CD14-positive monocyte (primary cell): ENCODE measurements at regions not wholly inside any gene's neighbourhood (a gene's known extent, or its start where the extent isn't known, plus 50 kb on each side); places are given as distances from the start of the nearest gene placed in this dataset.

ENCODE experiments used
- DNase-seq, 3 donors: peaks; one replicate each; pipeline ENCODE4 v3.0.0-alpha.2; 2011 to 2022
- H2AFZ ChIP-seq: 2 replicates; pipeline ENCODE4 v1.6.0; 2012; ENCODE audit warnings: mild to moderate bottlenecking, low read depth, low read length, inconsistent platforms; ENCODE audit not compliant: insufficient read depth, poor library complexity, severe bottlenecking
- H3K27ac ChIP-seq, 2 donors: 1 replicate in 1 of 2; 2 replicates in 1 of 2; pipeline ENCODE4 v1.5.1; 2012 to 2013; ENCODE audit warnings: low read length in 2 of 2, control low read depth in 1 of 2, inconsistent platforms in 1 of 2, low read depth in 1 of 2, mild to moderate bottlenecking in 1 of 2
- H3K27me3 ChIP-seq, 2 donors: one replicate each; pipeline versions ENCODE4 v1.6.0 to v1.6.1; 2011 to 2013; ENCODE audit warnings: low read length in 2 of 2; ENCODE audit not compliant: control insufficient read depth in 2 of 2, insufficient read depth in 2 of 2
- H3K36me3 ChIP-seq, 2 donors: replicated peaks in 1 of 2; 1 replicate in 1 of 2; 2 replicates in 1 of 2; pipeline versions ENCODE4 v1.5.1 to v1.6.1; 2012 to 2013; ENCODE audit warnings: low read length in 2 of 2, control low read depth in 1 of 2, inconsistent platforms in 1 of 2, mild to moderate bottlenecking in 1 of 2; ENCODE audit not compliant: insufficient read depth in 2 of 2, control insufficient read depth in 1 of 2
- H3K4me1 ChIP-seq, 2 donors: 1 replicate in 1 of 2; 2 replicates in 1 of 2; pipeline versions ENCODE4 v1.5.1 to v1.6.1; 2012 to 2013; ENCODE audit warnings: low read length in 2 of 2, control low read depth in 1 of 2, inconsistent platforms in 1 of 2, mild to moderate bottlenecking in 1 of 2, moderate library complexity in 1 of 2; ENCODE audit not compliant: insufficient read depth in 2 of 2, control insufficient read depth in 1 of 2
- H3K4me2 ChIP-seq: replicated peaks from 2 replicates; pipeline ENCODE3; 2012; ENCODE audit warnings: low read length, moderate library complexity, mild to moderate bottlenecking; ENCODE audit not compliant: poor library complexity, severe bottlenecking; ENCODE audit errors: extremely low read depth
- H3K4me3 ChIP-seq, 3 experiments: fragments of 200-600 bp in 1 of 3; sonication (generic) in 1 of 3; replicated peaks in 1 of 3; 1 replicate in 2 of 3; 2 replicates in 1 of 3; pipeline ENCODE4 v1.5.1; 2011 to 2013; ENCODE audit warnings: low read length in 3 of 3, mild to moderate bottlenecking in 3 of 3, control low read depth in 2 of 3, low read depth in 2 of 3, inconsistent platforms in 1 of 3, moderate library complexity in 1 of 3
- H3K79me2 ChIP-seq: 2 replicates; pipeline ENCODE4 v1.6.0; 2012; ENCODE audit warnings: mild to moderate bottlenecking, control low read depth, inconsistent platforms, low read length, moderate library complexity; ENCODE audit not compliant: insufficient read depth
- H3K9ac ChIP-seq: 2 replicates; pipeline ENCODE4 v1.6.0; 2017; ENCODE audit warnings: low read length, mild to moderate bottlenecking; ENCODE audit not compliant: insufficient read depth, poor library complexity, severe bottlenecking
- H3K9me3 ChIP-seq, 2 donors: replicated peaks in 1 of 2; 1 replicate in 1 of 2; 2 replicates in 1 of 2; pipeline versions ENCODE4 v1.5.1 to v1.6.1; 2012 to 2013; ENCODE audit warnings: low read length in 2 of 2, control low read depth in 1 of 2; ENCODE audit not compliant: control insufficient read depth in 1 of 2, insufficient read depth in 1 of 2
- H4K20me1 ChIP-seq: 2 replicates; pipeline ENCODE4 v1.6.0; 2012; ENCODE audit warnings: mild to moderate bottlenecking, low read length, control low read depth, moderate library complexity; ENCODE audit not compliant: insufficient read depth
- H3K27ac Mint-ChIP-seq, 7 donors: one replicate each; pipeline ENCODE4 v1.8.0; 2020; ENCODE audit warnings: mild to moderate bottlenecking in 7 of 7, mixed read lengths in 7 of 7, moderate library complexity in 6 of 7, inconsistent platforms in 2 of 7
- H3K27me3 Mint-ChIP-seq, 3 donors: one replicate each; pipeline ENCODE4 v1.8.0; 2021 to 2022; ENCODE audit warnings: low read depth in 3 of 3, mild to moderate bottlenecking in 3 of 3, mixed read lengths in 3 of 3, moderate library complexity in 3 of 3, inconsistent platforms in 1 of 3
- H3K36me3 Mint-ChIP-seq, 2 donors: one replicate each; pipeline ENCODE4 v1.8.0; 2020; ENCODE audit warnings: mixed read lengths in 2 of 2, inconsistent platforms in 1 of 2, mild to moderate bottlenecking in 1 of 2
- H3K4me1 Mint-ChIP-seq: one replicate; pipeline ENCODE4 v1.8.0; 2020; ENCODE audit warnings: mild to moderate bottlenecking, mixed read lengths
- H3K4me3 Mint-ChIP-seq, 2 donors: one replicate each; pipeline ENCODE4 v1.8.0; 2020; ENCODE audit warnings: mild to moderate bottlenecking in 2 of 2, mixed read lengths in 2 of 2, moderate library complexity in 1 of 2
- H3K9me3 Mint-ChIP-seq, 7 donors: one replicate each; pipeline ENCODE4 v1.8.0; 2020 to 2022; ENCODE audit warnings: mixed read lengths in 7 of 7, mild to moderate bottlenecking in 6 of 7, moderate library complexity in 6 of 7, inconsistent platforms in 2 of 7
- WGBS: methylation state at CpG from one replicate; pipeline ENCODE4 v1.1.5; 2013; ENCODE audit warnings: missing lambda C conversion rate; ENCODE audit not compliant: insufficient coverage; 5-methylcytosine and 5-hydroxymethylcytosine counted together
- intact Hi-C, 2 donors: fragments of 100-400 bp; cut with micrococcal nuclease; formaldehyde crosslinking; loops; one replicate each; pipeline versions ENCODE4 v1.15.0 to v1.15.1; 2023
- TF ChIP-seq, protein P1 (sequence below): fragments of 200-600 bp; IDR thresholded peaks from one replicate; pipeline ENCODE4 v1.8.0; 2022; ENCODE audit warnings: antibody characterized with exemption, mild to moderate bottlenecking

DNA sequence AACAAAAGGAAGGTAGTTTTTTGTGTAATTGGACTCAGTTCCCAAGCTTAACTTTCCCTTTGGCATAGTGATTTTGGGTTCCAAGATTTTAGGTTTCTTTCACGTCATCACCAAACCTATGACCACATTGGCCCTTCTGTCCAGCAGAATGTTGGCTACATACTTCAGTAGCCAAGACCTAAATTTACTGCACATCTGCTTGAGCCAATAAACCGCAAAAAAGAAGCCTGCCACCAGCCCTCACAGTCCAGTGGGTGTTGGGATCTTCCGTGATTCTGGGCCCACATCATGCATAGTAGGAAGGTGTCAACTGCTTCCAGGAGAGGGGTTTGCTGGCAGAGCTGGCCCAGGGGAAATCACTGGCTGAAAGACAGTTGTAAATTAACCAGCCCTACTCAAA, 57.6 kb upstream of the LIPC start:
- Mint-ChIP-seq H3K36me3 (no peaks in the 10 kb centered on the region), H3K27me3 (peaks cover under 1 to 6% (median 3%) of the 10 kb centered on the region in 3 donors), H3K9me3 (peaks cover 2 to 9% (median 5%) of the 10 kb centered on the region in 7 donors), H3K27ac (no peak overlapping the region), H3K4me1 (peaks cover 24% of the 10 kb centered on the region), H3K4me3 (no peak overlapping the region)
- no peak for DNase-seq
- Histone ChIP-seq H3K36me3 (no peaks in the 10 kb centered on the region), H3K27ac (no peak overlapping the region), H3K4me2 (no peak overlapping the region), H3K4me3 (no peak overlapping the region), H3K27me3 (no peaks in the 10 kb centered on the region), H3K9ac (no peak overlapping the region), H2AFZ (no peak overlapping the region), H3K4me1 (peaks cover 6 to 20% of the 10 kb centered on the region in 2 donors), H3K79me2 (no peaks in the 10 kb centered on the region), H3K9me3 (no peaks in the 10 kb centered on the region), H4K20me1 (no peaks in the 10 kb centered on the region)
- WGBS: no CpG with 5 or more reads among the region's 3 CpGs
- intact Hi-C loops: no loop called here
- TF ChIP-seq, protein P1, sequence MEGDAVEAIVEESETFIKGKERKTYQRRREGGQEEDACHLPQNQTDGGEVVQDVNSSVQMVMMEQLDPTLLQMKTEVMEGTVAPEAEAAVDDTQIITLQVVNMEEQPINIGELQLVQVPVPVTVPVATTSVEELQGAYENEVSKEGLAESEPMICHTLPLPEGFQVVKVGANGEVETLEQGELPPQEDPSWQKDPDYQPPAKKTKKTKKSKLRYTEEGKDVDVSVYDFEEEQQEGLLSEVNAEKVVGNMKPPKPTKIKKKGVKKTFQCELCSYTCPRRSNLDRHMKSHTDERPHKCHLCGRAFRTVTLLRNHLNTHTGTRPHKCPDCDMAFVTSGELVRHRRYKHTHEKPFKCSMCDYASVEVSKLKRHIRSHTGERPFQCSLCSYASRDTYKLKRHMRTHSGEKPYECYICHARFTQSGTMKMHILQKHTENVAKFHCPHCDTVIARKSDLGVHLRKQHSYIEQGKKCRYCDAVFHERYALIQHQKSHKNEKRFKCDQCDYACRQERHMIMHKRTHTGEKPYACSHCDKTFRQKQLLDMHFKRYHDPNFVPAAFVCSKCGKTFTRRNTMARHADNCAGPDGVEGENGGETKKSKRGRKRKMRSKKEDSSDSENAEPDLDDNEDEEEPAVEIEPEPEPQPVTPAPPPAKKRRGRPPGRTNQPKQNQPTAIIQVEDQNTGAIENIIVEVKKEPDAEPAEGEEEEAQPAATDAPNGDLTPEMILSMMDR: no peak

DNA sequence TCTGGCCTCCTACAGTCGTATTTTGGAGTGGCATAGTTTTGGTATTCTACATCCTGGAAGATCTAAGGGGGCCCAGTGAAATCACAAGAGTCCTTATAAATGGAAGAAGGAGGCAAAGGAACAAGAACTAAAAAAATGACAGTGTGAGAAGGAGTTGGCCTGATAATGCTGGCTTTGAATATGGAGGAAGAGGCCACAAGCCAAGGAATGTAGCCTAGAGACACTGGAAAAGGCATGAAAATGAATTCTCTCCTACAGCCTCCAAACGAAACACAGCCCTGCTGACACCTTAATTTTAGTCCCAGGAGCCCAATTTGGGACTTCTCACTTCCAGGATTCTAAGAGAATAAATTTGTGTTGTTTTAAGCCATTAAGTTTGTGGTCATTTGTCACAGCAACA, 54.6 kb upstream of the LIPC start:
- intact Hi-C loops: no loop called here
- Mint-ChIP-seq H3K27ac (no peak overlapping the region), H3K9me3 (peaks cover 2 to 11% (median 4%) of the 10 kb centered on the region in 7 donors), H3K27me3 (peaks cover 0 to 6% (median 4%) of the 10 kb centered on the region in 3 donors), H3K4me3 (no peak overlapping the region), H3K4me1 (peaks cover 16% of the 10 kb centered on the region), H3K36me3 (no peaks in the 10 kb centered on the region)
- WGBS: 100% methylated on average over 1 of the region's 2 CpGs
- Histone ChIP-seq H3K27ac (no peak overlapping the region), H3K9me3 (no peaks in the 10 kb centered on the region), H4K20me1 (no peaks in the 10 kb centered on the region), H3K27me3 (no peaks in the 10 kb centered on the region), H3K4me2 (no peak overlapping the region), H3K36me3 (no peaks in the 10 kb centered on the region), H3K4me3 (no peak overlapping the region), H3K4me1 (peaks cover 0 to 1% of the 10 kb centered on the region in 2 donors), H3K9ac (no peak overlapping the region), H3K79me2 (no peaks in the 10 kb centered on the region), H2AFZ (no peak overlapping the region)
- no peak for DNase-seq
- TF ChIP-seq, protein P1: no peak
